ENCODE measurements at regions not wholly inside any gene's neighbourhood (a gene's known extent, or its start where the extent isn't known, plus 50 kb on each side); places are given as distances from the start of the nearest gene placed in this dataset.

DNA sequence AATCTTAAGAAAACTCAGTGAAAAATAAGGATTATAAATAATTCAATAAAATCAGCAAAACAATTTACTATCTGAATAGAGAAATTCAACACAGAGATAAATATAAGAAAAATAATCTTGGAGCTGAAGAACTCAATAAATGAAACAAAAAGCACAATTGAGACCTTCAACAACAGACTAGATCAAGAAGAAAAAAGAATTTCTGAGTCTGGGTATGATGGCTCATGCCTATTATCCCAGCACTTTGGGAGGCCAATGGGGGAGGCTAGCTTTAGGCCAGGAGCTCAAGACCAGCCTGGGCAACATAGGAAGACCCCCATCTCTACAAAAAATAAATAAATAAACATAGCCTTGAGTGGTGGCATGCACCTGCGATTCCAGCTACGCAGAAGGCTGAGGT is 1295.7 kb upstream of the NRXN1 start:
- TF ChIP-seq CTCF (IDR thresholded peaks at IDR 0.05), result no peak
- no peak for TF ChIP-seq POLR2A (IDR thresholded peaks at IDR 0.05)
